Epithelial cell of esophagus (primary cell): ENCODE measurements at regions not wholly inside any gene's neighbourhood (a gene's known extent, or its start where the extent isn't known, plus 50 kb on each side); places are given as distances from the start of the nearest gene placed in this dataset.
"Not testable (repeated sequence)": the region's sequence is repeated elsewhere in the genome, so short reads cannot be mapped to it uniquely, and the experiment has no call there.

ENCODE experiments used
- DNase-seq: peaks from one replicate; pipeline ENCODE4 v3.0.0; 2010; ENCODE audit warnings: low read depth
- H3K4me3 ChIP-seq: 2 replicates; pipeline ENCODE4 v1.5.1; 2011; ENCODE audit warnings: mild to moderate bottlenecking, low read length, control low read depth
- CTCF ChIP-seq: IDR thresholded peaks from 2 replicates; pipeline ENCODE4 v1.5.1; 2011; ENCODE audit warnings: low read depth, mild to moderate bottlenecking, low read length, control low read depth, inconsistent platforms; ENCODE audit not compliant: insufficient read depth; ENCODE audit errors: missing control alignments

GRCh38 chr1:159641221-159641620 is 53.6 kb downstream of the APCS start:
- no peak overlapping the region for H3K4me3 ChIP-seq
- no peak for DNase-seq
- no peak for TF ChIP-seq CTCF

GRCh38 chr1:159646687-159647086 is 59.1 kb downstream of the APCS start:
- TF ChIP-seq CTCF: no peak
- DNase-seq: no peak
- no peak overlapping the region for H3K4me3 ChIP-seq

- peak; percentile 41 for DNase-seq
- no peak overlapping the region for H3K4me3 ChIP-seq
- no peak for TF ChIP-seq CTCF
Measured at GRCh38 chr1:159647616-159648015, 60.0 kb downstream of the APCS start.

- H3K4me3 ChIP-seq: no peak overlapping the region
- no peak for TF ChIP-seq CTCF
- no peak for DNase-seq
Measured at GRCh38 chr1:159652506-159652905, 61.9 kb downstream of the CRP start.

GRCh38 chr1:159653201-159653600 is 61.2 kb downstream of the CRP start:
- no peak for TF ChIP-seq CTCF
- DNase-seq: no peak

GRCh38 chr1:159657477-159657876 is 56.9 kb downstream of the CRP start:
- H3K4me3 ChIP-seq, DNase-seq: not testable (repeated sequence)

More at GRCh38 chr1:159653201-159653600, 61.2 kb downstream of the CRP start:
- no peak overlapping the region for H3K4me3 ChIP-seq
